TTC549 (cell line): ENCODE measurements at regions not wholly inside any gene's neighbourhood (a gene's known extent, or its start where the extent isn't known, plus 50 kb on each side); places are given as distances from the start of the nearest gene placed in this dataset.

Experiments
- FAIRE-seq: peaks from 2 replicates; lab custom pipeline; 2012; peaks lifted over from hg19 to GRCh38; lab: Jason Lieb, UNC

- FAIRE-seq = no peak
Observed at GRCh38 chr17:71934520-71934919, 186.3 kb upstream of the SOX9 start.

GRCh38 chr17:71935341-71935740, 185.5 kb upstream of the SOX9 start:
- no peak for FAIRE-seq

- no peak for FAIRE-seq
Observed at GRCh38 chr17:71936977-71937376, 183.8 kb upstream of the SOX9 start.

- FAIRE-seq = no peak
Observed at GRCh38 chr17:71937914-71938313, 182.9 kb upstream of the SOX9 start.

- FAIRE-seq = no peak
Observed at GRCh38 chr17:71938340-71939010, 182.3 kb upstream of the SOX9 start.

GRCh38 chr17:71941920-71942319, 178.9 kb upstream of the SOX9 start:
- no peak for FAIRE-seq

- no peak for FAIRE-seq
Observed at GRCh38 chr17:71942626-71943025, 178.2 kb upstream of the SOX9 start.

- no peak for FAIRE-seq
Observed at GRCh38 chr17:71948703-71949422, 172.0 kb upstream of the SOX9 start.

- FAIRE-seq = no peak
Observed at GRCh38 chr17:71959154-71959553, 161.7 kb upstream of the SOX9 start.

GRCh38 chr17:71963351-71963750, 157.5 kb upstream of the SOX9 start:
- no peak for FAIRE-seq

- no peak for FAIRE-seq
Observed at GRCh38 chr17:71963791-71964190, 157.0 kb upstream of the SOX9 start.

GRCh38 chr17:71964559-71964958, 156.3 kb upstream of the SOX9 start:
- FAIRE-seq = no peak

- no peak for FAIRE-seq
Observed at GRCh38 chr17:71966055-71966454, 154.8 kb upstream of the SOX9 start.

- no peak for FAIRE-seq
Observed at GRCh38 chr17:71966459-71967313, 154.1 kb upstream of the SOX9 start.

GRCh38 chr17:71969500-71969899, 151.3 kb upstream of the SOX9 start:
- FAIRE-seq = no peak

- FAIRE-seq = no peak
Observed at GRCh38 chr17:71970312-71970711, 150.5 kb upstream of the SOX9 start.

- no peak for FAIRE-seq
Observed at GRCh38 chr17:71974051-71974450, 146.8 kb upstream of the SOX9 start.

- no peak for FAIRE-seq
Observed at GRCh38 chr17:71975331-71975801, 145.5 kb upstream of the SOX9 start.

- no peak for FAIRE-seq
Observed at GRCh38 chr17:71976011-71976649, 144.7 kb upstream of the SOX9 start.

GRCh38 chr17:71978435-71978834, 142.4 kb upstream of the SOX9 start:
- FAIRE-seq = no peak

GRCh38 chr17:71980171-71980570, 140.6 kb upstream of the SOX9 start:
- FAIRE-seq = no peak

GRCh38 chr17:71983828-71984227, 137.0 kb upstream of the SOX9 start:
- no peak for FAIRE-seq
